ENCODE measurements at regions not wholly inside any gene's neighbourhood (a gene's known extent, or its start where the extent isn't known, plus 50 kb on each side); places are given as distances from the start of the nearest gene placed in this dataset.

- TF ChIP-seq JUND (IDR thresholded peaks at IDR 0.05) (no peak), TCF7L2 (IDR thresholded peaks at IDR 0.05; ENCODE audit: borderline replicate concordance, extremely low read depth, insufficient read depth, insufficient read length) (no peak)
- Histone ChIP-seq H4K20me1 (ENCODE audit: insufficient read depth) (no peaks in the 10 kb centered on the region), H3K9ac (ENCODE audit: low read length) (no peak overlapping the region), H3K4me2 (ENCODE audit: low read length) (no peak overlapping the region), H3K27ac (ENCODE audit: low read depth, low read length) (no peak overlapping the region), H3K36me3 (ENCODE audit: control insufficient read depth in 1 of 2, insufficient read depth in 2 of 2, low read length in 2 of 2) (no peaks in the 10 kb centered on the region), H3K9me3 (ENCODE audit: control insufficient read depth in 1 of 2, insufficient read depth in 1 of 2, low read depth in 1 of 2, low read length in 2 of 2) (peaks cover 19% of the 10 kb centered on the region in 2 experiments; a peak in 3 of 4 replicates), H2AFZ (ENCODE audit: low read depth, low read length, poor library complexity, severe bottlenecking) (no peak overlapping the region), H3K27me3 (ENCODE audit: insufficient read depth, low read length) (no peaks in the 10 kb centered on the region), H3K4me1 (ENCODE audit: control insufficient read depth in 1 of 2, insufficient read depth in 2 of 2, low read length in 2 of 2) (no peaks in the 10 kb centered on the region), H3K79me2 (ENCODE audit: insufficient read depth, low read length) (no peaks in the 10 kb centered on the region), H3K4me3 (replicated peaks in 1 of 2; ENCODE audit: low read depth in 1 of 2, low read length in 2 of 2) (no peak overlapping the region), H3K9me2 (ENCODE audit: insufficient read depth) (no peaks in the 10 kb centered on the region)
- POLR2A ChIA-PET, result no interaction called here
- CTCF ChIA-PET, result no interaction called here
- ATAC-seq, result no peak
- no TSS peak for BruUV-seq (replicated peaks)
- intact Hi-C loops (cut with micrococcal nuclease), result no loop called here
- RAD21 ChIA-PET (ENCODE audit: low non-redundant PET in 1 of 2, low total read pairs in 2 of 2, uncharacterized antibody in 2 of 2, unreplicated experiment in 2 of 2), result no interaction called here
- no peak for DNase-seq (ENCODE audit: low read depth, low spot score)
These were observed 760.8 kb upstream of the CELF2 start for GRCh38 chr10:10256860-10257259.

- ChIA-PET CTCF (no interaction called here), POLR2A (no interaction called here), RAD21 (ENCODE audit: low non-redundant PET in 1 of 2, low total read pairs in 2 of 2, uncharacterized antibody in 2 of 2, unreplicated experiment in 2 of 2) (no interaction called here)
- Histone ChIP-seq H3K4me2 (ENCODE audit: low read length) (no peak overlapping the region), H3K27ac (ENCODE audit: low read depth, low read length) (no peak overlapping the region), H3K4me3 (replicated peaks in 1 of 2; ENCODE audit: low read depth in 1 of 2, low read length in 2 of 2) (no peak overlapping the region), H3K4me1 (ENCODE audit: control insufficient read depth in 1 of 2, insufficient read depth in 2 of 2, low read length in 2 of 2) (no peaks in the 10 kb centered on the region), H3K9me2 (ENCODE audit: insufficient read depth) (no peaks in the 10 kb centered on the region), H3K36me3 (ENCODE audit: control insufficient read depth in 1 of 2, insufficient read depth in 2 of 2, low read length in 2 of 2) (no peaks in the 10 kb centered on the region), H3K27me3 (ENCODE audit: insufficient read depth, low read length) (no peaks in the 10 kb centered on the region), H3K9ac (ENCODE audit: low read length) (no peak overlapping the region), H3K9me3 (ENCODE audit: control insufficient read depth in 1 of 2, insufficient read depth in 1 of 2, low read depth in 1 of 2, low read length in 2 of 2) (peaks cover 6 to 16% of the 10 kb centered on the region in 2 experiments; a peak in 2 of 4 replicates), H4K20me1 (ENCODE audit: insufficient read depth) (no peaks in the 10 kb centered on the region), H3K79me2 (ENCODE audit: insufficient read depth, low read length) (no peaks in the 10 kb centered on the region), H2AFZ (ENCODE audit: low read depth, low read length, poor library complexity, severe bottlenecking) (no peak overlapping the region)
- intact Hi-C loops (cut with micrococcal nuclease), result no loop called here
- TF ChIP-seq ZFX (IDR thresholded peaks at IDR 0.05) (no peak), RAD21 (IDR thresholded peaks at IDR 0.05; ENCODE audit: low read depth) (no peak), ELF1 (IDR thresholded peaks at IDR 0.05; ENCODE audit: borderline replicate concordance, low read depth) (no peak), ZNF274 (IDR thresholded peaks at IDR 0.05; ENCODE audit: low read depth, low read length) (no peak), ATF3 (IDR thresholded peaks at IDR 0.05) (no peak), SP1 (IDR thresholded peaks at IDR 0.05; ENCODE audit: low read depth) (no peak), SIN3A (IDR thresholded peaks at IDR 0.05; ENCODE audit: low read depth) (no peak), ZBTB33 (IDR thresholded peaks at IDR 0.05; ENCODE audit: extremely low read depth, insufficient replicate concordance, low read length) (no peak), YY1 (IDR thresholded peaks at IDR 0.05; ENCODE audit: extremely low read depth, insufficient replicate concordance, low read depth, low read length) (no peak)
- ATAC-seq, result no peak
- DNase-seq (ENCODE audit: low read depth, low spot score), result no peak
- no TSS peak for BruUV-seq (replicated peaks)
These were observed 758.7 kb upstream of the CELF2 start for GRCh38 chr10:10259013-10259412.

Measured in HCT116 (cell line).